ENCODE measurements at regions not wholly inside any gene's neighbourhood (a gene's known extent, or its start where the extent isn't known, plus 50 kb on each side); places are given as distances from the start of the nearest gene placed in this dataset.

- TF ChIP-seq YY1 (IDR thresholded peaks at IDR 0.05; ENCODE audit: low read depth, low read length) (no peak), CHD7 (IDR thresholded peaks at IDR 0.05; ENCODE audit: insufficient replicate concordance, low read length) (no peak), SP2 (IDR thresholded peaks at IDR 0.05; ENCODE audit: low read length) (no peak)
Observed at GRCh38 chr11:112367461-112367860, 106.8 kb upstream of the PLET1 start (continued).

Data from H1 (cell line).